WTC11 (cell line): ENCODE measurements at regions not wholly inside any gene's neighbourhood (a gene's known extent, or its start where the extent isn't known, plus 50 kb on each side); places are given as distances from the start of the nearest gene placed in this dataset.

Experiments
- ATAC-seq: fragments of 200-7000 bp; cut with Tn5 transposase; 2 replicates; pipeline ENCODE4 v1.10.0; 2021; ENCODE audit warnings: mild to moderate bottlenecking, moderate library complexity
- CTCF ChIA-PET: fragments of 300-600 bp; sonication (Branson Sonifier 250); formaldehyde crosslinking; loops from one replicate; lab custom pipeline; 2021; ENCODE audit warnings: antibody characterized with exemption; lab: Charles Lee
- POLR2A ChIA-PET: fragments of 350-600 bp; sonication (Branson Sonifier 250); formaldehyde crosslinking; loops from one replicate; lab custom pipeline; 2021; ENCODE audit warnings: antibody characterized with exemption; lab: Charles Lee
- DNase-seq: peaks from one replicate; pipeline ENCODE4 v3.0.0; 2021; ENCODE audit warnings: low spot score
- H3K27ac Mint-ChIP-seq: 2 replicates; pipeline ENCODE4 v1.8.0; 2021; ENCODE audit warnings: mixed read lengths
- H3K27me3 Mint-ChIP-seq: 2 replicates; pipeline ENCODE4 v1.8.0; 2021; ENCODE audit warnings: low read depth, mild to moderate bottlenecking, moderate library complexity, mixed read lengths
- H3K36me3 Mint-ChIP-seq: 2 replicates; pipeline ENCODE4 v1.8.0; 2021; ENCODE audit warnings: mixed read lengths
- H3K4me1 Mint-ChIP-seq: 2 replicates; pipeline ENCODE4 v1.8.0; 2022; ENCODE audit warnings: mixed read lengths
- H3K4me3 Mint-ChIP-seq: 2 replicates; pipeline ENCODE4 v1.8.0; 2021; ENCODE audit warnings: mild to moderate bottlenecking, moderate library complexity, mixed read lengths
- H3K9me3 Mint-ChIP-seq: 2 replicates; pipeline ENCODE4 v1.8.0; 2021; ENCODE audit warnings: mixed read lengths
- AR ChIP-seq: fragments of 250-450 bp; sonication (Bioruptor Pico); IDR thresholded peaks from 2 replicates; pipeline ENCODE4 v1.9.0; 2021; ENCODE audit warnings: mild to moderate bottlenecking
- ARID4B ChIP-seq: sonication (generic); formaldehyde crosslinking; IDR thresholded peaks from 2 replicates; pipeline ENCODE4 v1.8.0; 2023; ENCODE audit warnings: missing genetic modification reagents, mild to moderate bottlenecking, borderline replicate concordance
- ATF1 ChIP-seq: sonication (generic); formaldehyde crosslinking; IDR thresholded peaks from 2 replicates; pipeline ENCODE4 v1.8.1; 2023; ENCODE audit warnings: mild to moderate bottlenecking, moderate library complexity, missing genetic modification reagents
- CDX4 ChIP-seq: fragments of 250-450 bp; sonication (Bioruptor Pico); IDR thresholded peaks from 2 replicates; pipeline ENCODE4 v1.9.0; 2021; ENCODE audit warnings: moderate library complexity, mild to moderate bottlenecking, inconsistent platforms, borderline replicate concordance
- E2F1 ChIP-seq: sonication (generic); formaldehyde crosslinking; IDR thresholded peaks from 2 replicates; pipeline ENCODE4 v1.8.0; 2022; ENCODE audit warnings: mild to moderate bottlenecking, missing genetic modification reagents
- ERG ChIP-seq: fragments of 250-450 bp; sonication (Bioruptor Pico); IDR thresholded peaks from 2 replicates; pipeline ENCODE4 v1.8.0; 2021; ENCODE audit warnings: mild to moderate bottlenecking
- GABPB1 ChIP-seq: sonication (generic); formaldehyde crosslinking; IDR thresholded peaks from 2 replicates; pipeline ENCODE4 v1.8.1; 2023; ENCODE audit warnings: mild to moderate bottlenecking, missing genetic modification reagents
- NR1H2 ChIP-seq: sonication (generic); formaldehyde crosslinking; IDR thresholded peaks from 2 replicates; pipeline ENCODE4 v1.9.0; 2021; ENCODE audit warnings: mild to moderate bottlenecking, moderate library complexity, missing genetic modification reagents
- SMAD4 ChIP-seq: sonication (generic); formaldehyde crosslinking; IDR thresholded peaks from 2 replicates; pipeline ENCODE4 v1.8.0; 2022; ENCODE audit warnings: mild to moderate bottlenecking, missing genetic modification reagents
- SOX15 ChIP-seq: fragments of 250-450 bp; sonication (Bioruptor Pico); IDR thresholded peaks from 2 replicates; pipeline ENCODE4 v1.9.0; 2021; ENCODE audit warnings: mild to moderate bottlenecking
- TCF7 ChIP-seq: sonication (generic); formaldehyde crosslinking; IDR thresholded peaks from 2 replicates; pipeline ENCODE4 v1.8.0; 2022; ENCODE audit warnings: mild to moderate bottlenecking, low read depth, missing genetic modification reagents, moderate library complexity
- TEAD4 ChIP-seq: sonication (generic); formaldehyde crosslinking; IDR thresholded peaks from 2 replicates; pipeline ENCODE4 v1.8.0; 2022; ENCODE audit warnings: mild to moderate bottlenecking, missing genetic modification reagents
- TP53 ChIP-seq: sonication (generic); formaldehyde crosslinking; IDR thresholded peaks from 2 replicates; pipeline ENCODE4 v1.8.1; 2023; ENCODE audit warnings: mild to moderate bottlenecking, missing genetic modification reagents
- USF2 ChIP-seq: sonication (generic); formaldehyde crosslinking; IDR thresholded peaks from 2 replicates; pipeline ENCODE4 v1.8.1; 2023; ENCODE audit warnings: mild to moderate bottlenecking, missing genetic modification reagents, moderate library complexity
- ZNF281 ChIP-seq: sonication (generic); formaldehyde crosslinking; IDR thresholded peaks from 2 replicates; pipeline ENCODE4 v1.8.0; 2023; ENCODE audit warnings: mild to moderate bottlenecking, missing genetic modification reagents
- ZNF671 ChIP-seq: fragments of 250-450 bp; sonication (Bioruptor Pico); IDR thresholded peaks from 2 replicates; pipeline ENCODE4 v1.8.0; 2021; ENCODE audit warnings: mild to moderate bottlenecking
- ZSCAN18 ChIP-seq: fragments of 250-450 bp; sonication (Bioruptor Pico); IDR thresholded peaks from 2 replicates; pipeline ENCODE4 v2.1.2; 2022; ENCODE audit warnings: mild to moderate bottlenecking, moderate library complexity

GRCh38 chr7:115136796-115137443, 215.0 kb downstream of the MDFIC start (continued):
- TF ChIP-seq ARID4B (CRISPR knock-in tag): no peak
- no peak for TF ChIP-seq USF2
- no peak for TF ChIP-seq TCF7
- TF ChIP-seq SMAD4 (CRISPR knock-in tag): no peak

- Mint-ChIP-seq H3K9me3 (peaks cover 5% of the 10 kb centered on the region), H3K4me3 (no peak overlapping the region), H3K27me3 (no peaks in the 10 kb centered on the region), H3K36me3 (no peaks in the 10 kb centered on the region)
- CTCF ChIA-PET: no interaction called here
- POLR2A ChIA-PET: no interaction called here
- DNase-seq: no peak
- no peak for TF ChIP-seq SOX15 (CRISPR knock-in tag)
- TF ChIP-seq ZNF281: no peak
- TF ChIP-seq TEAD4 (CRISPR knock-in tag): no peak
- no peak for TF ChIP-seq ERG (CRISPR knock-in tag)
- TF ChIP-seq ZSCAN18 (CRISPR knock-in tag): no peak
- TF ChIP-seq, all 79 proteins: peak for 0
- Mint-ChIP-seq H3K4me1 (peaks cover 13% of the 10 kb centered on the region), H3K27ac (no peak overlapping the region)
- peak; percentile 69 for ATAC-seq
Observed at GRCh38 chr7:115135769-115136410, 214.0 kb downstream of the MDFIC start.

GRCh38 chr7:115135146-115135545, 213.3 kb downstream of the MDFIC start:
- POLR2A ChIA-PET: no interaction called here
- no peak for TF ChIP-seq GABPB1 (CRISPR knock-in tag)
- no peak for TF ChIP-seq ZNF671 (CRISPR knock-in tag)
- TF ChIP-seq CDX4 (CRISPR knock-in tag): no peak
- TF ChIP-seq E2F1: no peak
- no peak for TF ChIP-seq AR (CRISPR knock-in tag)
- no peak for TF ChIP-seq NR1H2 (CRISPR knock-in tag)
- no peak for TF ChIP-seq ATF1 (CRISPR knock-in tag)
- TF ChIP-seq TP53 (CRISPR knock-in tag): no peak

More at GRCh38 chr7:115135146-115135545, 213.3 kb downstream of the MDFIC start:
- peaks cover 13% of the 10 kb centered on the region for H3K4me1 Mint-ChIP-seq
- H3K36me3 Mint-ChIP-seq: no peaks in the 10 kb centered on the region
- H3K27me3 Mint-ChIP-seq: no peaks in the 10 kb centered on the region
- no peak for DNase-seq
- no peak for ATAC-seq
- CTCF ChIA-PET: no interaction called here
- H3K27ac Mint-ChIP-seq: no peak overlapping the region
- H3K9me3 Mint-ChIP-seq: peaks cover 5% of the 10 kb centered on the region
- H3K4me3 Mint-ChIP-seq: no peak overlapping the region
